Pulmonary artery endothelial cell (primary cell): ENCODE measurements at regions not wholly inside any gene's neighbourhood (a gene's known extent, or its start where the extent isn't known, plus 50 kb on each side); places are given as distances from the start of the nearest gene placed in this dataset.
"Not testable (repeated sequence)": the region's sequence is repeated elsewhere in the genome, so short reads cannot be mapped to it uniquely, and the experiment has no call there.

Experiments
- DNase-seq: peaks from one replicate; pipeline ENCODE4 v3.0.0-alpha.2; 2011; ENCODE audit warnings: low read depth, low spot score

- DNase-seq, result no peak
Measured at GRCh38 chr13:50634339-50634738, 209.2 kb downstream of the DLEU7 start.

GRCh38 chr13:50635504-50635903 is 208.0 kb downstream of the DLEU7 start:
- DNase-seq, result no peak

GRCh38 chr13:50636007-50636704 is 207.3 kb downstream of the DLEU7 start:
- DNase-seq, result no peak

DNA sequence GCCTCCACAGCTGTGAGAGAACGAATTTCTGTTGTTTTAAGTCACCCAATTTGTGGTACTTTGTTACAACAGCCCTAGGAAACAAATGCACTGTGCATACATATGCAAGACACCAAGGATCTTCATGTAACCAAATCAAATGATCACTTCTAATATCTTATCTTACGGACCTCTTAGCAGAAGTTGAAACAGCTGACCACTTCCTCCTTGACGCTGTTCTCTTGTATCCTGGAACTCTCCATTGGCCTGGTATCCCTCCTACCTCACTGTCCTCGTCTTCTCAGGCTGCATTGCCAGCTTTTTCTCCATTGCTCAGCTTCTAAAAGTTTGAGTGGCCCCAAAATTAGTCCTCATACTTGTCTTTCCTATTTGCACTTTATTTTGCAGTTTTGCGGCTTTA is 200.4 kb downstream of the DLEU7 start:
- DNase-seq, result no peak

GRCh38 chr13:50644081-50644871 is 199.2 kb downstream of the DLEU7 start:
- DNase-seq, result no peak

DNA sequence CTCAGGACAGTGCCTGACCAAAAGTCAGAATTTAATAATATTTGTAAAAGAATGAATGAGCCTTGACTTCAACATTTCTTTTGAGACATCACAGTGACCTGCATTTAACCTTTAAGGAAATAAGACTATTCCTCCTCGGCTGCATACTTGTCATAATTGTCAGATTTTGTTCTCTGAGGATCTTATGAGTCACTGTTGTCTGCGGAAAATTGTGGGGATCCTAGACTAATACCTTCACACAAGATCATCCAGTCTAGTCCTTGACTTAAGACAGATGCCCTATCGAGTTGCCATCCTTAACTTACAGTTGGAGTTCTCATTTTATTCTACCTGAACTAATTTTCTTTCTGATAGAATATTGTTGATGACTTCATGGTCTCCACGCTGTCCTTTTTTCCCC is 198.4 kb downstream of the DLEU7 start:
- no peak for DNase-seq

DNA sequence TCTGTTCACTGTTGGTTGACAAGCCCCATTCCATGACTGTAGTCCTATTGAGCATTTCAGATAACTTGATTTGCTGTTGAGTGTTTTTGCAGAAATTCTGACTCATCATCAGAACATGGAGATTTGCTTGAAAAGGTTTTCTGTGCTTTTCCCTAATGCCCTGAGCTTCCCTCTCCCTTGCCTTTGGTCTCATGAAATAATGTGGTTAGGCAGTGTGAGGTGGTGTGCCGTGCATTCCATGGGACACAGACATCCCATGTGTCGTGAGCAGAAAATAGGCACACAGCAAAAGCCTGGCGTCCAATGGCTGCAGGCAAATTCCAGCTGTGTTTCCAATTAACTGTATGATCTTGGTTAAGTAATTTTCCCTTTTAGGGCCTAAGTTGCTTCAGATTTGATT is 197.4 kb downstream of the DLEU7 start:
- no peak for DNase-seq

GRCh38 chr13:50649211-50649610 is 194.3 kb downstream of the DLEU7 start:
- DNase-seq, result no peak

- no peak for DNase-seq
Measured at GRCh38 chr13:50650592-50651504, 192.6 kb downstream of the DLEU7 start.

GRCh38 chr13:50651922-50652321 is 191.6 kb downstream of the DLEU7 start:
- no peak for DNase-seq

- DNase-seq, result no peak
Measured at GRCh38 chr13:50654331-50654730, 189.2 kb downstream of the DLEU7 start.

GRCh38 chr13:50661881-50662280 is 181.6 kb downstream of the DLEU7 start:
- DNase-seq, result not testable (repeated sequence)

- DNase-seq, result no peak
Measured at GRCh38 chr13:50664951-50665350, 178.5 kb downstream of the DLEU7 start.

- DNase-seq, result no peak
Measured at GRCh38 chr13:50668049-50668448, 175.4 kb downstream of the DLEU7 start.

- no peak for DNase-seq
Measured at GRCh38 chr13:50668691-50669271, 174.7 kb downstream of the DLEU7 start.

- no peak for DNase-seq
Measured at GRCh38 chr13:50670272-50670671, 173.2 kb downstream of the DLEU7 start.

GRCh38 chr13:50670847-50671496 is 172.5 kb downstream of the DLEU7 start:
- no peak for DNase-seq

GRCh38 chr13:50671497-50671850 is 172.0 kb downstream of the DLEU7 start:
- no peak for DNase-seq

- DNase-seq, result no peak
Measured at GRCh38 chr13:50672025-50672424, 171.5 kb downstream of the DLEU7 start.

DNA sequence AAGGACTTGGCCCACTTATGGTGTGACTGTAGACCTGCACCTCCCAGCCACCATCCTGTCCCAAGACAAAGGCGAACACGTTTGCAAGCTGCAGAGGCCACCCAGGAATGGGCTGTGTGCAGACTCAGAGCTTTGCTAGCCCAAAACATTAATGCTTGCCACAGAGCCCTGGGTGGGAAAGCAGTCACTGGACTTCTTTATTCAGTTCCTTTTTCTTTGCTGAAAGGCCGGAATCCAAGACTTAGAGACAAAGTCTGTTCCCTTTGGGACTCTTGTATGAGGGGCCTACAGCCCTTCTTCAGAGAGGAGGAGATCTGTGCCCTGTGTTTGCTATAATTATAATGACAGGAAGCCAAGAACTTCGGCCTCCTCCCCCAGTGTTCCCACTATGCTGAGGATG is 167.8 kb downstream of the DLEU7 start:
- no peak for DNase-seq

- DNase-seq, result no peak
Measured at GRCh38 chr13:50676602-50677001, 166.9 kb downstream of the DLEU7 start.
